ENCODE measurements at regions not wholly inside any gene's neighbourhood (a gene's known extent, or its start where the extent isn't known, plus 50 kb on each side); places are given as distances from the start of the nearest gene placed in this dataset.
"Not testable (repeated sequence)": the region's sequence is repeated elsewhere in the genome, so short reads cannot be mapped to it uniquely, and the experiment has no call there.

- peak overlapping the region; percentile 73 to 87 for H3K4me3 Mint-ChIP-seq
- H3K9ac ChIP-seq (ENCODE audit: insufficient read depth, low read length, poor library complexity, severe bottlenecking); H3K4me2 ChIP-seq (replicated peaks; ENCODE audit: extremely low read depth, low read length, poor library complexity, severe bottlenecking); H3K9me3 ChIP-seq (replicated peaks in 1 of 2; ENCODE audit: control insufficient read depth in 1 of 2, insufficient read depth in 1 of 2, low read length in 2 of 2); DNase-seq; H3K27ac ChIP-seq (ENCODE audit: low read depth in 1 of 2, low read length in 2 of 2); H3K79me2 ChIP-seq (ENCODE audit: insufficient read depth, low read length); intact Hi-C loops (cut with micrococcal nuclease); H3K9me3 Mint-ChIP-seq; H3K36me3 Mint-ChIP-seq; H3K36me3 ChIP-seq (replicated peaks in 1 of 2; ENCODE audit: control insufficient read depth in 1 of 2, insufficient read depth in 2 of 2, low read length in 2 of 2); H3K27me3 Mint-ChIP-seq (ENCODE audit: low read depth in 3 of 3); H3K27me3 ChIP-seq (ENCODE audit: control insufficient read depth in 2 of 2, insufficient read depth in 2 of 2, low read length in 2 of 2); H4K20me1 ChIP-seq (ENCODE audit: insufficient read depth, low read length): not testable (repeated sequence)
- 36% methylated on average over 4 of the region's 5 CpGs for WGBS (ENCODE audit: insufficient coverage)
- Histone ChIP-seq H3K4me3 (replicated peaks in 1 of 3; ENCODE audit: low read depth in 2 of 3, low read length in 3 of 3) (peak overlapping the region in 1 of 3 experiments; percentile 58), H3K4me1 (ENCODE audit: control insufficient read depth in 1 of 2, insufficient read depth in 2 of 2, low read length in 2 of 2) (peaks cover 7 to 12% of the 10 kb centered on the region in 2 donors), H2AFZ (ENCODE audit: insufficient read depth, low read depth, low read length, poor library complexity, severe bottlenecking) (peak overlapping the region; percentile 53)
- peak overlapping the region in 5 of 7 donors; percentile 56 to 90 (median 73) for H3K27ac Mint-ChIP-seq
- peaks cover 16% of the 10 kb centered on the region for H3K4me1 Mint-ChIP-seq
Measured at GRCh38 chr10:27354100-27354499, 113.5 kb upstream of the ACBD5 start.

GRCh38 chr10:27349987-27350386, 109.4 kb upstream of the ACBD5 start:
- Mint-ChIP-seq H3K4me1 (peaks cover 33% of the 10 kb centered on the region), H3K27me3 (ENCODE audit: low read depth in 3 of 3) (peaks cover 0 to 4% (median 2%) of the 10 kb centered on the region in 3 donors), H3K27ac (no peak overlapping the region), H3K36me3 (no peaks in the 10 kb centered on the region), H3K9me3 (no peaks in the 10 kb centered on the region), H3K4me3 (no peak overlapping the region)
- Histone ChIP-seq H3K36me3 (replicated peaks in 1 of 2; ENCODE audit: control insufficient read depth in 1 of 2, insufficient read depth in 2 of 2, low read length in 2 of 2) (no peaks in the 10 kb centered on the region), H3K27me3 (ENCODE audit: control insufficient read depth in 2 of 2, insufficient read depth in 2 of 2, low read length in 2 of 2) (no peaks in the 10 kb centered on the region), H2AFZ (ENCODE audit: insufficient read depth, low read depth, low read length, poor library complexity, severe bottlenecking) (no peak overlapping the region), H3K9me3 (replicated peaks in 1 of 2; ENCODE audit: control insufficient read depth in 1 of 2, insufficient read depth in 1 of 2, low read length in 2 of 2) (no peaks in the 10 kb centered on the region), H3K9ac (ENCODE audit: insufficient read depth, low read length, poor library complexity, severe bottlenecking) (no peak overlapping the region), H3K27ac (ENCODE audit: low read depth in 1 of 2, low read length in 2 of 2) (no peak overlapping the region), H3K4me1 (ENCODE audit: control insufficient read depth in 1 of 2, insufficient read depth in 2 of 2, low read length in 2 of 2) (peaks cover 20 to 25% of the 10 kb centered on the region in 2 donors), H4K20me1 (ENCODE audit: insufficient read depth, low read length) (no peaks in the 10 kb centered on the region), H3K4me2 (replicated peaks; ENCODE audit: extremely low read depth, low read length, poor library complexity, severe bottlenecking) (no peak overlapping the region), H3K4me3 (replicated peaks in 1 of 3; ENCODE audit: low read depth in 2 of 3, low read length in 3 of 3) (no peak overlapping the region), H3K79me2 (ENCODE audit: insufficient read depth, low read length) (no peaks in the 10 kb centered on the region)
- 99% methylated on average over 8 of the region's 20 CpGs for WGBS (ENCODE audit: insufficient coverage)
- DNase-seq: no peak
- TF ChIP-seq CTCF (IDR thresholded peaks at IDR 0.05): no peak
- intact Hi-C loops (cut with micrococcal nuclease): no loop called here

GRCh38 chr10:27347827-27348207, 107.2 kb upstream of the ACBD5 start:
- H3K27me3 Mint-ChIP-seq (ENCODE audit: low read depth in 3 of 3); intact Hi-C loops (cut with micrococcal nuclease); H3K4me3 ChIP-seq (replicated peaks in 1 of 3; ENCODE audit: low read depth in 2 of 3, low read length in 3 of 3); H3K9ac ChIP-seq (ENCODE audit: insufficient read depth, low read length, poor library complexity, severe bottlenecking); H3K79me2 ChIP-seq (ENCODE audit: insufficient read depth, low read length); H3K36me3 ChIP-seq (replicated peaks in 1 of 2; ENCODE audit: control insufficient read depth in 1 of 2, insufficient read depth in 2 of 2, low read length in 2 of 2); H3K36me3 Mint-ChIP-seq; H3K9me3 ChIP-seq (replicated peaks in 1 of 2; ENCODE audit: control insufficient read depth in 1 of 2, insufficient read depth in 1 of 2, low read length in 2 of 2); H2AFZ ChIP-seq (ENCODE audit: insufficient read depth, low read depth, low read length, poor library complexity, severe bottlenecking); H4K20me1 ChIP-seq (ENCODE audit: insufficient read depth, low read length); H3K9me3 Mint-ChIP-seq; H3K4me2 ChIP-seq (replicated peaks; ENCODE audit: extremely low read depth, low read length, poor library complexity, severe bottlenecking); H3K4me3 Mint-ChIP-seq; H3K27ac ChIP-seq (ENCODE audit: low read depth in 1 of 2, low read length in 2 of 2); H3K27me3 ChIP-seq (ENCODE audit: control insufficient read depth in 2 of 2, insufficient read depth in 2 of 2, low read length in 2 of 2): not testable (repeated sequence)
- H3K4me1 Mint-ChIP-seq: peaks cover 24% of the 10 kb centered on the region
- peak in 2 of 3 donors; percentile 17 to 18 for DNase-seq
- peak overlapping the region in 2 of 7 donors; percentile 58 to 78 for H3K27ac Mint-ChIP-seq
- 13% methylated on average over 3 of the region's 4 CpGs for WGBS (ENCODE audit: insufficient coverage)
- H3K4me1 ChIP-seq (ENCODE audit: control insufficient read depth in 1 of 2, insufficient read depth in 2 of 2, low read length in 2 of 2): peaks cover 13 to 14% of the 10 kb centered on the region in 2 donors

Measured in CD14-positive monocyte (primary cell).